ENCODE measurements at regions not wholly inside any gene's neighbourhood (a gene's known extent, or its start where the extent isn't known, plus 50 kb on each side); places are given as distances from the start of the nearest gene placed in this dataset.

DNA sequence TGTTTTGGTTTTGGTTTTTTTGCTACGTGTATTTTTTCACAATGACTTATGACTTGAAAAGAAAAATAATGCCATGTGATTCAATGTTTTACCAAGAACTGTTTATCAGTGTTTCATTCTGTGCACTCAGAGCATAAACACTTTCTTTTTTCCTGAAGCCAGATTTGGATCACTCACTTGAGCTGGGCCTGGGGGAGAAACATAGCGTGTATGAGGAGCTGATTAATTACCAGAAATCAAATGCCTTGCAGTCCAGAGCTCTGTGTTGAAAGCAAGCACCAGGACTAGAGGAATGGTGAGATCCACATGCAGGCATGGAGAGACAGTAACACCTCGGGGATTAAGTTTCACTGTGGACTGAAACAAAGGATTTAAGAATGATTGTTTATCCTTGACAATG is 642.1 kb upstream of the ADGRL2 start:
- no peak for DNase-seq (ENCODE audit: low spot score)

DNA sequence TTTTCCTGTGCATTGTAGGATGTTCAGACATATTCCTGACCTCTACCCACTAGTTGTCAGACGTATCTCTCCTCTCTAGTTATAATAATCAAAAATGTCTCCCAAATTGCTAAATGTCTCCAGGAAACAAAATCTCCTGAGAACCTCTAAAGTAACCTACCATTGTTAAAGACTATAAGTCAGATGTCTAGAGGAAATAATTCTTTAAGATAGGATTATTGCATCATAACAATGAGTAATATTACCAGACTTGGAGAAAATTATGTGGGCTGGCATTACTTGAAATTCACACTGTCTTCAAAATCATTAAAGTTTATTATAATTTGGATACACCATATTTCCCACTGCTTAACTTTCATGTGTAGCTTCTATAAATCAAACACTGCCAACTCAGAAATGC is 643.0 kb upstream of the ADGRL2 start:
- no peak for DNase-seq (ENCODE audit: low spot score)

DNA sequence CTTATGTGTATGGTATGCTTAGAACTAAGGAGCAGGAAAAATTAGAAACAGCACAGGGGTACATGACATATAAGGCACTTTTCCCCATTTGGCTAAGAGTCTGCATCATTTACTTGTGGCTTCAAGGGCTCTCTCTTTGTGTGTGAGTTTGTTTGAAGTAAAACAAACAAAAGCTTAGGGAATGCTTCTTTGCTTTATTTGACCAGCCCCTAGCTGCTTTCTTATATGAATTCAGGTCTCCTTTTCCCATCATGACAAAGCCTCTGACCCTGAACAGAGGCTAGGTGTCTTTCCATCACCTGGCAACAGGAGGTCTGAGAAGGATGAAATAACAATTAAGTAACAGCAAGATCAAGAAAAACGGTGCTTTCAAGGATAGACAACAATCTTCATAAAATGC is 643.8 kb upstream of the ADGRL2 start:
- no peak for DNase-seq (ENCODE audit: low spot score)

- no peak for DNase-seq (ENCODE audit: low spot score)
Observed at GRCh38 chr1:81155131-81155530, 645.6 kb upstream of the ADGRL2 start.

DNA sequence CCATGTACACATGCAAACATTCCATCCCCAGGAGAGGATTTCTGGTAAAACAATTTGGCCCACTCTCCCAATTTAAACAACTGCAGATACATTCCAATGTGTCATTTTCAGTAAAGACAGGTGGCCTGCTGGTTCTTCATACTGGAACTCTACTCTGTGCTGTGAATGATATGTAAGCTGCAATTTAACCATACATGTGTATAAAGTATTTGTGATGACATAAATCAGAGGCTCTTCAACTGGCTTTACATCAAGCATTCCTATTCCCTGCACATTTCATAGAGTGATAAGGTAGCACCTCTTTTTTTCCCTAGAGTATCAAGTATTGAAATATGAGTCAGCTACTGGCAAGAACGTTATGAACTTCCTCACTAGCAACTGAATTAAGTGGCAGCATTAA is 649.5 kb upstream of the ADGRL2 start:
- no peak for DNase-seq (ENCODE audit: low spot score)

- no peak for DNase-seq (ENCODE audit: low spot score)
Observed at GRCh38 chr1:81149649-81150325, 650.9 kb upstream of the ADGRL2 start.

- DNase-seq (ENCODE audit: low spot score), result no peak
Observed at GRCh38 chr1:81144240-81144825, 656.4 kb upstream of the ADGRL2 start.

GRCh38 chr1:81142099-81142826 is 658.5 kb upstream of the ADGRL2 start:
- peak; percentile 32 for DNase-seq (ENCODE audit: low spot score)

- no peak for DNase-seq (ENCODE audit: low spot score)
Observed at GRCh38 chr1:81135524-81135923, 665.2 kb upstream of the ADGRL2 start.

DNA sequence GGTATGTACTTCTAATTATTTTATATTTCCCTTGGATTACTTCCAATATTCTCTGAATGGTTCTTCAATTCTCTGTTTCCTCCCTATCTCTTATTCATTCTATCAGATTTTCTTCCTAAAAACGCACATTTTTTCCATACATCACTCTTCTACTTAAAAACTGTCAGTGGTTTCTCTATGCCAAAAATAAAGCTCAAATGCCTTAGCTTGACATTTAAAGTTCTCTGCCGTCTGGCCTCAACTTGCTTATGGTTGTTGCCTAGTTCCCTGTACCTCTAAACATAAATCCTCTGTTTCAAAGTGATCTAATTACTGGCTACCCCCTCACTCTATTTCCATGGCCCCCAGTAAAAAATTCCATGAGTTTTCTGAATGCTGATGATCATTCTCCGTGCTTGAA is 671.0 kb upstream of the ADGRL2 start:
- DNase-seq (ENCODE audit: low spot score), result no peak

GRCh38 chr1:81129366-81129765 is 671.4 kb upstream of the ADGRL2 start:
- DNase-seq (ENCODE audit: low spot score), result no peak

DNA sequence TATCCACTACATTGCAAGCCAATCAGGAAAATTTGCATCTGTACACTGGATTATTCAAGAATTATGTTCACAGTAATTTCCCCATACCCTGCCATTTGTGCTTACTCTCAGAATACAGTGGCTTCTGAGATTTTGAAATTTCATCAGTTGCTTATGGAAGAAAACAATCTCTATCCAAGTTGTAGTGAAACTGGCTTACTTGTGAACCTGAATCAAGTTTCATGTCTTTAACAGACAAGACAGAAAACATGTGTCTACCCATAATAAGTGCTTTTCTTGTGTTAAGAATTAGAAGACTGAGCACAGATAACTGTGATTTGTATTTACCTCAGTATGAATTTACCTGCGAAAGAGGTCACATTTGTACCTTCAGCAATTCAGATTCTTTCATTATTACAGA is 672.7 kb upstream of the ADGRL2 start:
- no peak for DNase-seq (ENCODE audit: low spot score)

DNA sequence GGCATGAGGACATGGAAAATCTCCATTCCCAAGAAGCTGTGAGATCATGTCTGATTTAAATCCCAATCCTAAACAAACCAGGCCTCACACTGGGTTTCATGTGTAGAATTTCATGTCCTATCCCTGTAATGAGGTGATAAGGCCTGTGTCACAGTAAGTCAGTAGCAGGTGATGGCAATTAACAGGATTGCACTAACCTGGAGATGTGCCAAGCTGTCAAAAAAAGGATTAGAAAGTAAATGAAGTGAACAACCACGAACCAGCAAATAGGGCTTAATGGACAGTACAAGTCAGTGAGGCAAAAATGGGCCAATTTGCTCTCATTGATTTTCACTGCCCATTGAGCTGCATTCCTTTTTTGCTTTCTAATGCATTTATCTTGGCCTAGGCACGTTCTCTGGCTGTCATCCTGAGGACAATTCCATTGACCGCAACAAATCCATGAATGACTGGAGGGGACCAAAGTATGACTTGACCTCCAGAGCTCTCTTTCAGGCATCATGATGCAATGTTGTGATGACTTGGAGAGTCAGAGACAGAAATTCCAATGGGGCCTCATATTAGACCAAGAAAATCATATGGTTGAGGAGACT is 673.6 kb upstream of the ADGRL2 start:
- no peak for DNase-seq (ENCODE audit: low spot score)

DNA sequence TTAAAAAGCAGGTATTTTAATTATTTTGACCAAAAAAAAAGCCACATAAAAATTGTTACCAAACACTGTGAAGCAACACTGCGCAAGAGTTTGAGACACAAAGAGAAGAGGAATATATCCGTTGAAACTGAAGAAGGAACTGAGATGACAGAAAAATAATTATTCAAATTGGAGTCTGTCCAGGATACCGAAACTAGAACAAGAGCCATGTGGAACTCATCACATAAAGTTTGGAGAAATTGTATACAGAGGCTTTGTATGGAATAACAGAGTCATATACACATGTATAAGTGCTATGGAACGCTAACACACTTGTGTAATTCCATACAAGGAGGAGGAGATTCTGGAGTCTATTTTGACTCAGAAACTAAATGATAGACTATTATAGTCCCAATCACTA is 675.1 kb upstream of the ADGRL2 start:
- no peak for DNase-seq (ENCODE audit: low spot score)

- DNase-seq (ENCODE audit: low spot score), result no peak
Observed at GRCh38 chr1:81121306-81121705, 679.4 kb upstream of the ADGRL2 start.

- no peak for DNase-seq (ENCODE audit: low spot score)
Observed at GRCh38 chr1:81119319-81119718, 681.4 kb upstream of the ADGRL2 start.

GRCh38 chr1:81118550-81118949 is 682.2 kb upstream of the ADGRL2 start:
- DNase-seq (ENCODE audit: low spot score), result peak; percentile 15

DNA sequence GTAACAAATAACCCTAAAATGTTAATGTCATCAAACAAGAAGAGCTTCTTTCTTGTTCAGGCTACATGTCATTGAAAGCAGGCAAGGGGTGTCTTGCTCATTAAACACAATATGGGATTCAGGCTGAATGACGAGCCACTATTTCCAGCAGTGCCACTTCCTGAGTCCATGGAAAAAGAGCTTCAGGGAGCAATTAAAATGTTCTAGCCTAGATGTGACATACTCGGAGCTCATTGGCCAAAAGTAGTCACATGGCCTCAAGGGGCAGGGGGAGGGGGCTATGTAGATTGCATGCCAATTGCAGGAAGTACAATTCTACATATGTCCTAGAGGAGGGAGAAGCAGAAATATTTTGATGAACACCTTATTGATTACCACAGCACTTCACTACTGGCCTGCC is 685.3 kb upstream of the ADGRL2 start:
- no peak for DNase-seq (ENCODE audit: low spot score)

DNA sequence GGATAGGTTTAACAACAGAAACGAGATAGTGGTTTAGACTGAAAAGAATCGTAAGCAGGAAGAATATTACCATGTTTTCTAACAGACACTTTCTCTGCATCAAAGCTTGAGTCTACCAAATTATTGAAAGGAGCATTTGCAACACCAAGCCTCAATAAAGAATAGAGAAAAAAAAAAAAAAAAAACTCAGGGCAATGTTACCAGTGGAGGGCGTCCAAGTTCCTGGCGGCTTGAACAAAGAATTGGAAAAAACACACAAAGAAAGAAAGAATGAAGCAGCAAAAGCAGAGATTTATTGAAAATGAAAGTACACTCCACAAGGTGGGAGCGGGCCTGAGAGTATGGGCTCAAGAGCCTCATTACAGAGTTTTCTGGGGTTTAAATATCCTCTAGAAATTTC is 686.5 kb upstream of the ADGRL2 start:
- DNase-seq (ENCODE audit: low spot score), result peak; percentile 2

- DNase-seq (ENCODE audit: low spot score), result peak; percentile 32
Observed at GRCh38 chr1:81113688-81114087, 687.0 kb upstream of the ADGRL2 start.

DNA sequence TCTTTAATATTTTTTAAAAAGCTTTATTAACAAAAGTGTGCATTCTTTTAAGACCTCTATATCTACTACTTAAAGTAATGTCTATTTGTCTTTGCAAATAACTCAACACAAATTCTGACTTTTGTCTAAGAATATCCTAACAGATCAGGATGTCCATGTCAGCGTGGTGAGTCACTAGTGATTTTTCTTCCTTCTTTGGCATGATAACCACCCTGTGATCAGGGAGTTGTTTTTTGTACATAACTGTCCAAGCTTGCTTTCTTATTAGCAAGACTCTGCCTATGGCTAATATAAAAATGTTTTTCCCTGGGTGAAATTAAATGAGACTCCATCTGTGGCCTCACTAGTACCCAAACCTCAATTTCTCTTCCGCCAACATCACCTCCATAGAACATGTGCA is 688.9 kb upstream of the ADGRL2 start:
- DNase-seq (ENCODE audit: low spot score), result peak; percentile 51

DNA sequence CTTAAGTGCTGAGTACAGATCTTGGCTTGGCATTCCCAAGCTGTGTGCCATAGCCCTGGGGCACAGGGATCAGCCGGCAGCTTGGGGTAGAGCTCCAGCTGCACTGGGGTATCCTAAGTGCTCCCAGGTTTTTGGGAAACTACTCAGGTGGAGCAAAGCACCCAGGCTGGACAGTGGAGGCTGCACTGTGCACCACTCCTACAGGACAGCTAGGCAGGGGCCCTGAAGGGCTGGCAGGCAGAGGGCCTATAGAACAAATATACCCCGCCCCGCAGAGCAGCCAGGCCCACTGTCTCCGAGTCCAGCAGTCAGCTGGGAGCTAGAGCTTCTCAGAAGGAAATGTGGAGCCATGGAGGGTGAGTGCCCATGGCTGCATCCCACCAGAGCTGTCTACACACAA is 691.7 kb upstream of the ADGRL2 start:
- no peak for DNase-seq (ENCODE audit: low spot score)

- DNase-seq (ENCODE audit: low spot score), result no peak
Observed at GRCh38 chr1:81097860-81098259, 702.9 kb upstream of the ADGRL2 start.
